ENCODE measurements at regions not wholly inside any gene's neighbourhood (a gene's known extent, or its start where the extent isn't known, plus 50 kb on each side); places are given as distances from the start of the nearest gene placed in this dataset.

- no peak for TF ChIP-seq GATA2 (IDR thresholded peaks at IDR 0.05; ENCODE audit: low read depth, low read length)
- TF ChIP-seq GATA3 (IDR thresholded peaks at IDR 0.05; ENCODE audit: low read depth, low read length), result no peak
Observed at GRCh38 chr4:131721883-131722282, 1427.2 kb upstream of the PCDH10 start.
